ENCODE measurements at regions not wholly inside any gene's neighbourhood (a gene's known extent, or its start where the extent isn't known, plus 50 kb on each side); places are given as distances from the start of the nearest gene placed in this dataset.

DNA sequence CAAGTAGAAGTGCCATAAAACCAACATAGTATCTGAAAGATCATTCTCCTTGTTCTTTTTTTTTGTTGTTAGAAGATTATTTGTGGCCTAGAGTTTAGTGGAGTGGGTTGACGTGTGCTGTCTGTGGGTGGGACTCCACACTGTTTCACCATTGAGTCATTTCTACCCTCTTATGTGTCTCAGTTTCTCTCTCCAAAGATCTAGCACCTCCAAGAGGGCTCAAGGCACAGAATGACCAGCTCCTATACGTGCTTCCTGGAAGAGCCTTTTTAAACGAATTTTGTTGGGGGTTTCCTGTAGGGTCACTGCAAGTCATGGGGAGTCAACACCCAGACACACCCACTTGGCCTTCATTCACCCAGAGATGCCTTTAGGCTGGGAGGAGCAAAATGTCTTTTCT, 150.1 kb downstream of the KLF8 start:
- TF ChIP-seq, protein P1, sequence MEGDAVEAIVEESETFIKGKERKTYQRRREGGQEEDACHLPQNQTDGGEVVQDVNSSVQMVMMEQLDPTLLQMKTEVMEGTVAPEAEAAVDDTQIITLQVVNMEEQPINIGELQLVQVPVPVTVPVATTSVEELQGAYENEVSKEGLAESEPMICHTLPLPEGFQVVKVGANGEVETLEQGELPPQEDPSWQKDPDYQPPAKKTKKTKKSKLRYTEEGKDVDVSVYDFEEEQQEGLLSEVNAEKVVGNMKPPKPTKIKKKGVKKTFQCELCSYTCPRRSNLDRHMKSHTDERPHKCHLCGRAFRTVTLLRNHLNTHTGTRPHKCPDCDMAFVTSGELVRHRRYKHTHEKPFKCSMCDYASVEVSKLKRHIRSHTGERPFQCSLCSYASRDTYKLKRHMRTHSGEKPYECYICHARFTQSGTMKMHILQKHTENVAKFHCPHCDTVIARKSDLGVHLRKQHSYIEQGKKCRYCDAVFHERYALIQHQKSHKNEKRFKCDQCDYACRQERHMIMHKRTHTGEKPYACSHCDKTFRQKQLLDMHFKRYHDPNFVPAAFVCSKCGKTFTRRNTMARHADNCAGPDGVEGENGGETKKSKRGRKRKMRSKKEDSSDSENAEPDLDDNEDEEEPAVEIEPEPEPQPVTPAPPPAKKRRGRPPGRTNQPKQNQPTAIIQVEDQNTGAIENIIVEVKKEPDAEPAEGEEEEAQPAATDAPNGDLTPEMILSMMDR (conservative IDR thresholded peaks at IDR 0.05; ENCODE audit: low read length), result no peak
- no peak for TF ChIP-seq EZH2phosphoT487 (IDR thresholded peaks at IDR 0.05; ENCODE audit: borderline replicate concordance, low read depth, low read length)
- intact Hi-C loops (cut with micrococcal nuclease; ENCODE audit: unreplicated experiment), result no loop called here
- Histone ChIP-seq H2AFZ (ENCODE audit: low read length) (no peak overlapping the region), H3K9me3 (ENCODE audit: low read length) (no peaks in the 10 kb centered on the region), H3K27ac (ENCODE audit: low read depth, low read length, poor library complexity, severe bottlenecking) (no peak overlapping the region), H3K4me1 (ENCODE audit: insufficient read depth, low read length, poor library complexity, severe bottlenecking) (no peaks in the 10 kb centered on the region), H3K4me3 (ENCODE audit: low read depth, low read length, poor library complexity, severe bottlenecking) (no peak overlapping the region), H3K4me2 (ENCODE audit: low read length) (no peak overlapping the region), H3K9me2 (ENCODE audit: insufficient read depth, low read length) (no peaks in the 10 kb centered on the region), H3K36me3 (ENCODE audit: insufficient read depth, low read length) (no peaks in the 10 kb centered on the region), H3K79me2 (ENCODE audit: insufficient read depth, low read depth, low read length) (no peaks in the 10 kb centered on the region), H4K20me1 (ENCODE audit: insufficient read depth, low read length) (no peaks in the 10 kb centered on the region)
- ChIA-PET POLR2A (interaction anchor here (0.5 kb wide), 1 partner anchor 800 kb away, joined by 3 read pairs; no protein-coding TSS in a partner anchor), CTCF (ENCODE audit: unreplicated experiment) (no interaction called here)
- DNase-seq (ENCODE audit: low spot score), result no peak
- no TSS peak for BruUV-seq (replicated peaks)

DNA sequence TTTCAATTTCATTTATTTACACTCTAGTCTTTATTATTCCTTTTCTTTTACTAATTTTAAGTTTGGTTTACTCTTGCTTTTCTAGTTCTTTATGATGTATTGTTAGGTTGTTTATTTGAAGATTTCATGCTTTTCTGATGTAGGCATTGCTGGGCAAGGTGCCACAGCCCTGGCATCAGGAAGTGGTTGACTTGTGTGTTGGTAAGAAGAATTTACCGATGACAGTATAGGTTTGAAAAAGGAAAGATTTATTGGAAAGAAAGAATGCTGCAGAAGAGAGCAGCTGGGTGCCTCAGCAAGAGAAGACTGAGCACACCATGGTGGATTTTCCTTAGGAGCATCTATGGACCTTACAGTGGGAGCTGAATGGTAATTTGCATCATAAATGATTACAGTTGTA, 153.2 kb downstream of the KLF8 start:
- CTCF ChIA-PET (ENCODE audit: unreplicated experiment), result no interaction called here
- Histone ChIP-seq H3K79me2 (ENCODE audit: insufficient read depth, low read depth, low read length) (no peaks in the 10 kb centered on the region), H3K27ac (ENCODE audit: low read depth, low read length, poor library complexity, severe bottlenecking) (no peak overlapping the region), H3K4me2 (ENCODE audit: low read length) (no peak overlapping the region), H4K20me1 (ENCODE audit: insufficient read depth, low read length) (no peaks in the 10 kb centered on the region), H2AFZ (ENCODE audit: low read length) (no peak overlapping the region), H3K4me1 (ENCODE audit: insufficient read depth, low read length, poor library complexity, severe bottlenecking) (no peaks in the 10 kb centered on the region), H3K36me3 (ENCODE audit: insufficient read depth, low read length) (no peaks in the 10 kb centered on the region), H3K4me3 (ENCODE audit: low read depth, low read length, poor library complexity, severe bottlenecking) (no peak overlapping the region), H3K9me2 (ENCODE audit: insufficient read depth, low read length) (no peaks in the 10 kb centered on the region), H3K9me3 (ENCODE audit: low read length) (no peaks in the 10 kb centered on the region)
- BruUV-seq (replicated peaks), result no TSS peak
- no peak for TF ChIP-seq EZH2phosphoT487 (IDR thresholded peaks at IDR 0.05; ENCODE audit: borderline replicate concordance, low read depth, low read length)
- TF ChIP-seq, protein P1 (conservative IDR thresholded peaks at IDR 0.05; ENCODE audit: low read length), result no peak
- DNase-seq (ENCODE audit: low spot score), result no peak
- intact Hi-C loops (cut with micrococcal nuclease; ENCODE audit: unreplicated experiment), result no loop called here
- POLR2A ChIA-PET, result no interaction called here

DNA sequence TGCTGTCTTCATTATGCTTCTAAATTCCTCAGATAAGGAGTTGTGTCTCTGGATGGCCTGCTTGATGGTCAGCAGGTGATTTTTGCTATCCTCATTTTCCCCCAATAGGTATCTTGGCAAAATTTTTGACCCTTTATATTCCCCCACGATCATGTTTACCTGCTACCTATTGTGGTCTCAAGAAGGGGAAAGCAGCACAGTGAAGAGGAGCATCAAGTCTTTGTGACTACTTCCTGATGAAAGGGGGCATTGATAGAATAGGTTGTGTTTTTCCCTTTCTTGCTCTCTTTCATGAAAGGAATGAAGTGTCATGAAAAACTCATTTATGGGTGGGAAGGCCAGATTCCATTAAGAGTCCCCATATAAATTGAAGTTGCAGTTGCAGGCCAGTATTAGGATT, 153.8 kb downstream of the KLF8 start:
- CTCF ChIA-PET (ENCODE audit: unreplicated experiment), result no interaction called here
- no peaks in the 10 kb centered on the region for H3K9me2 ChIP-seq (ENCODE audit: insufficient read depth, low read length)
- intact Hi-C loops (cut with micrococcal nuclease; ENCODE audit: unreplicated experiment), result no loop called here
- DNase-seq (ENCODE audit: low spot score), result no peak
- H3K4me2 ChIP-seq (ENCODE audit: low read length), result no peak overlapping the region
- no TSS peak for BruUV-seq (replicated peaks)
- H3K4me3 ChIP-seq (ENCODE audit: low read depth, low read length, poor library complexity, severe bottlenecking), result no peak overlapping the region
- no peaks in the 10 kb centered on the region for H3K79me2 ChIP-seq (ENCODE audit: insufficient read depth, low read depth, low read length)
- H3K4me1 ChIP-seq (ENCODE audit: insufficient read depth, low read length, poor library complexity, severe bottlenecking), result no peaks in the 10 kb centered on the region
- H3K9me3 ChIP-seq (ENCODE audit: low read length), result no peaks in the 10 kb centered on the region
- POLR2A ChIA-PET, result no interaction called here
- H4K20me1 ChIP-seq (ENCODE audit: insufficient read depth, low read length), result no peaks in the 10 kb centered on the region
- H2AFZ ChIP-seq (ENCODE audit: low read length), result no peak overlapping the region
- no peaks in the 10 kb centered on the region for H3K36me3 ChIP-seq (ENCODE audit: insufficient read depth, low read length)
- TF ChIP-seq, protein P1 (conservative IDR thresholded peaks at IDR 0.05; ENCODE audit: low read length), result no peak
- TF ChIP-seq EZH2phosphoT487 (IDR thresholded peaks at IDR 0.05; ENCODE audit: borderline replicate concordance, low read depth, low read length), result no peak
- no peak overlapping the region for H3K27ac ChIP-seq (ENCODE audit: low read depth, low read length, poor library complexity, severe bottlenecking)
